Panc1 (cell line): ENCODE measurements at regions not wholly inside any gene's neighbourhood (a gene's known extent, or its start where the extent isn't known, plus 50 kb on each side); places are given as distances from the start of the nearest gene placed in this dataset.

ENCODE experiments used
- ATAC-seq: fragments of 200-7000 bp; cut with Tn5 transposase; 2 replicates; pipeline ENCODE4 v1.9.1; 2020; ENCODE audit warnings: mild to moderate bottlenecking, moderate library complexity
- BruUV-seq: library from RNA; stranded (reverse); fragments of 400-500 nt; replicated peaks from 2 replicates; lab custom pipeline; 2021; lab: Mats Ljungman, UMichigan
- CTCF ChIA-PET: fragments of 300-600 bp; sonication (Branson Sonifier 250); formaldehyde crosslinking; loops from one replicate; lab custom pipeline; 2022; ENCODE audit warnings: antibody characterized with exemption; lab: Charles Lee
- POLR2A ChIA-PET: fragments of 300-600 bp; sonication (Branson Sonifier 250); formaldehyde crosslinking; loops from one replicate; lab custom pipeline; 2022; ENCODE audit warnings: antibody characterized with exemption; lab: Charles Lee
- DNase-seq: peaks from one replicate; pipeline ENCODE4 v3.0.0-alpha.2; 2010; ENCODE audit warnings: low read depth, low spot score
- H3K27ac ChIP-seq: 2 replicates; pipeline ENCODE4 v1.5.1; 2011; ENCODE audit warnings: mild to moderate bottlenecking, low read length, inconsistent platforms
- H3K27me3 ChIP-seq: fragments of 200-500 bp; sonication (Bioruptor generic); 2 replicates; pipeline ENCODE4 v1.6.0; 2014; ENCODE audit warnings: low read length, inconsistent platforms; ENCODE audit not compliant: control insufficient read depth, insufficient read depth
- H3K36me3 ChIP-seq: fragments of 200-500 bp; sonication (Bioruptor generic); 2 replicates; pipeline ENCODE4 v1.5.1; 2014; ENCODE audit warnings: inconsistent platforms, mild to moderate bottlenecking, low read length, moderate library complexity; ENCODE audit not compliant: control insufficient read depth, insufficient read depth
- H3K4me1 ChIP-seq: 2 replicates; pipeline ENCODE4 v1.5.1; 2011; ENCODE audit warnings: inconsistent platforms, mild to moderate bottlenecking, low read length, moderate library complexity; ENCODE audit not compliant: control insufficient read depth, insufficient read depth
- H3K4me3 ChIP-seq, 2 experiments: 2 replicates each; pipeline ENCODE4 v1.5.1; 2011 to 2012; ENCODE audit warnings: low read depth in 2 of 2, low read length in 2 of 2, mild to moderate bottlenecking in 2 of 2, inconsistent platforms in 1 of 2, moderate library complexity in 1 of 2
- H3K9me3 ChIP-seq: fragments of 200-500 bp; sonication (Bioruptor generic); 2 replicates; pipeline ENCODE4 v1.5.1; 2014; ENCODE audit warnings: low read depth, mild to moderate bottlenecking, inconsistent platforms, low read length, moderate library complexity; ENCODE audit not compliant: control insufficient read depth, insufficient read depth
- CTCF ChIP-seq: fragments of 450-650 bp; IDR thresholded peaks from 2 replicates; pipeline ENCODE4 v1.5.1; 2017; ENCODE audit warnings: mild to moderate bottlenecking
- POLR2AphosphoS5 ChIP-seq: IDR thresholded peaks from 2 replicates; pipeline ENCODE4 v1.6.1; 2012; ENCODE audit warnings: mild to moderate bottlenecking, low read depth, low read length, moderate library complexity
- REST ChIP-seq, 2 experiments: IDR thresholded peaks; 2 replicates each; pipeline ENCODE4 v1.6.1; 2011 to 2012; ENCODE audit warnings: low read depth in 2 of 2, control low read depth in 1 of 2, low read length in 1 of 2, mild to moderate bottlenecking in 1 of 2, moderate library complexity in 1 of 2; ENCODE audit not compliant: insufficient read depth in 1 of 2
- SIN3A ChIP-seq: IDR thresholded peaks from 2 replicates; pipeline ENCODE4 v1.6.1; 2012; ENCODE audit warnings: low read depth, mild to moderate bottlenecking, low read length, moderate library complexity, borderline replicate concordance; ENCODE audit not compliant: insufficient read depth
- TCF7L2 ChIP-seq: IDR thresholded peaks from 2 replicates; pipeline ENCODE4 v1.6.1; 2011; ENCODE audit warnings: mild to moderate bottlenecking, low read depth, low read length, inconsistent platforms
- in situ Hi-C: cut with HindIII; loops from 2 replicates; pipeline ENCODE4 v1.10.0; 2016; ENCODE audit warnings: low sequenced_read_pairs, low pct_unique_long_range_greater_than_20kb
- intact Hi-C: fragments of 100-400 bp; cut with micrococcal nuclease; formaldehyde crosslinking; loops from one replicate; pipeline ENCODE4 v1.10.0; 2022; ENCODE audit not compliant: unreplicated experiment

GRCh38 chr14:71381814-71382213, 474.6 kb downstream of the PCNX1 start:
- ChIA-PET POLR2A (no interaction called here), CTCF (no interaction called here)
- ATAC-seq = no peak
- no peaks in the 10 kb centered on the region for H3K27me3 ChIP-seq
- intact Hi-C loops (no loop called here), in situ Hi-C loops (no loop called here)
- no peaks in the 10 kb centered on the region for H3K9me3 ChIP-seq
- no peak for TF ChIP-seq TCF7L2
- no peak for TF ChIP-seq REST (IDR thresholded peaks at IDR 0.05; ENCODE audit: insufficient read depth in 1 of 2, low read depth in 2 of 2, low read length in 1 of 2)
- no peak for TF ChIP-seq SIN3A
- TF ChIP-seq POLR2AphosphoS5 = no peak
- no peak for TF ChIP-seq CTCF
- peaks cover 3% of the 10 kb centered on the region; the same call in 1 of the 2 replicates for H3K4me1 ChIP-seq
- DNase-seq = no peak
- no peak overlapping the region for H3K4me3 ChIP-seq
- H3K36me3 ChIP-seq = no peaks in the 10 kb centered on the region
- no TSS peak for BruUV-seq
- no peak overlapping the region; the same call in 1 of the 2 replicates for H3K27ac ChIP-seq

DNA sequence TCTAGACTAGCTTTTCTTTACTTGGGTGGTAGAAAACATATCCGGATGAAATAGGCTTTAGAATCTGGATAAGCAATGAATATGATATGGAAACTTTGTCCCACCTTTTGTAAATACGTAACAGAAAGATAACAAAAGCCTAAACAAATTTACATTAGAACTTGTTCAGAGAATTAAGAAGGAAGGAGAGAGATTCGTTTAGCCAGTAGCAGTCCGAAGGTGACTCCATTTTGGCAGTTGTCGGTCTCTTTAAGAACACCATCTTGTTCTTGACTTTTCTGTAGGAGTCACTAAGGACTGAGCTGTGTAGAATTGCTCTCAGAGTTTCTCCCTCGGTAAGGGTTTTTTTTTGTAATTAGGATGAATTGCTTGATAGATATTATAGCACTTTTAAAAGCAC, 475.1 kb downstream of the PCNX1 start:
- no peak for ATAC-seq
- CTCF ChIA-PET = no interaction called here
- no TSS peak for BruUV-seq
- no peaks in the 10 kb centered on the region for H3K27me3 ChIP-seq
- no peak for DNase-seq
- no peak overlapping the region for H3K4me3 ChIP-seq
- H3K4me1 ChIP-seq = peaks cover 3% of the 10 kb centered on the region; the same call in 1 of the 2 replicates
- POLR2A ChIA-PET = no interaction called here
- no peak overlapping the region; the same call in 1 of the 2 replicates for H3K27ac ChIP-seq
- H3K36me3 ChIP-seq = no peaks in the 10 kb centered on the region
- in situ Hi-C loops = no loop called here
- TF ChIP-seq TCF7L2 = no peak
- TF ChIP-seq SIN3A = no peak
- TF ChIP-seq CTCF = no peak
- no peak for TF ChIP-seq REST (IDR thresholded peaks at IDR 0.05; ENCODE audit: insufficient read depth in 1 of 2, low read depth in 2 of 2, low read length in 1 of 2)
- no peak for TF ChIP-seq POLR2AphosphoS5
- intact Hi-C loops = no loop called here
- H3K9me3 ChIP-seq = no peaks in the 10 kb centered on the region
